HFFc6 (cell line): ENCODE measurements at regions not wholly inside any gene's neighbourhood (a gene's known extent, or its start where the extent isn't known, plus 50 kb on each side); places are given as distances from the start of the nearest gene placed in this dataset.

Experiments
- DNase-seq: peaks from one replicate; pipeline ENCODE4 v3.0.0-alpha.2; 2018
- H3K27ac Mint-ChIP-seq: 2 replicates; pipeline ENCODE4 v1.8.0; 2020; ENCODE audit warnings: mild to moderate bottlenecking, mixed read lengths
- H3K27me3 Mint-ChIP-seq: 2 replicates; pipeline ENCODE4 v1.8.0; 2021; ENCODE audit warnings: mild to moderate bottlenecking, moderate library complexity, mixed read lengths; ENCODE audit not compliant: insufficient read depth
- H3K36me3 Mint-ChIP-seq: 2 replicates; pipeline ENCODE4 v1.8.0; 2021; ENCODE audit warnings: low read depth, mixed read lengths
- H3K4me1 Mint-ChIP-seq: 2 replicates; pipeline ENCODE4 v1.8.0; 2020; ENCODE audit warnings: low read depth, mixed read lengths
- H3K4me3 Mint-ChIP-seq: 2 replicates; pipeline ENCODE4 v1.8.0; 2020; ENCODE audit warnings: mild to moderate bottlenecking, moderate library complexity, mixed read lengths
- H3K9me3 Mint-ChIP-seq: 2 replicates; pipeline ENCODE4 v1.8.0; 2020; ENCODE audit warnings: mild to moderate bottlenecking, mixed read lengths
- CTCF ChIP-seq: fragments of 200-600 bp; sonication (generic); IDR thresholded peaks from 2 replicates; pipeline ENCODE4 v1.5.0; 2021; ENCODE audit warnings: antibody characterized with exemption, mild to moderate bottlenecking

- DNase-seq, result no peak
- Mint-ChIP-seq H3K27me3 (no peaks in the 10 kb centered on the region), H3K27ac (peak overlapping the region; percentile 13; the same call in 1 of the 2 replicates), H3K36me3 (peaks cover 18% of the 10 kb centered on the region; the same call in 1 of the 2 replicates), H3K4me3 (no peak overlapping the region), H3K9me3 (no peaks in the 10 kb centered on the region), H3K4me1 (peaks cover 57% of the 10 kb centered on the region)
- no peak for TF ChIP-seq CTCF
These were observed 93.4 kb upstream of the SLITRK1 start for GRCh38 chr13:83975655-83976165.

GRCh38 chr13:83958531-83958930 is 76.3 kb upstream of the SLITRK1 start:
- no peak for DNase-seq
- no peak for TF ChIP-seq CTCF
- Mint-ChIP-seq H3K27ac (peak overlapping the region; percentile 70), H3K4me1 (peaks cover 43% of the 10 kb centered on the region), H3K36me3 (peaks cover 22% of the 10 kb centered on the region), H3K4me3 (peak overlapping the region; percentile 61; the same call in 1 of the 2 replicates), H3K9me3 (no peaks in the 10 kb centered on the region), H3K27me3 (no peaks in the 10 kb centered on the region)

- Mint-ChIP-seq H3K36me3 (peaks cover 27% of the 10 kb centered on the region), H3K27me3 (no peaks in the 10 kb centered on the region), H3K9me3 (no peaks in the 10 kb centered on the region), H3K27ac (peak overlapping the region; percentile 38; the same call in 1 of the 2 replicates), H3K4me1 (peaks cover 67% of the 10 kb centered on the region), H3K4me3 (no peak overlapping the region)
- no peak for TF ChIP-seq CTCF
- DNase-seq, result no peak
These were observed 72.7 kb upstream of the SLITRK1 start for GRCh38 chr13:83955011-83955410.

GRCh38 chr13:83953916-83954315 is 71.6 kb upstream of the SLITRK1 start:
- peaks cover 27% of the 10 kb centered on the region for H3K36me3 Mint-ChIP-seq
- TF ChIP-seq CTCF, result no peak
- no peak overlapping the region for H3K4me3 Mint-ChIP-seq
- H3K9me3 Mint-ChIP-seq, result no peaks in the 10 kb centered on the region
- H3K27ac Mint-ChIP-seq, result peak overlapping the region; percentile 71
- H3K4me1 Mint-ChIP-seq, result peaks cover 77% of the 10 kb centered on the region
- no peak for DNase-seq
- H3K27me3 Mint-ChIP-seq, result no peaks in the 10 kb centered on the region

- peaks cover 17% of the 10 kb centered on the region for H3K36me3 Mint-ChIP-seq
- H3K27ac Mint-ChIP-seq, result peak overlapping the region; percentile 76; the same call in 1 of the 2 replicates
- DNase-seq, result no peak
- no peaks in the 10 kb centered on the region for H3K27me3 Mint-ChIP-seq
- peaks cover 85% of the 10 kb centered on the region for H3K4me1 Mint-ChIP-seq
- no peaks in the 10 kb centered on the region for H3K9me3 Mint-ChIP-seq
- H3K4me3 Mint-ChIP-seq, result no peak overlapping the region
- TF ChIP-seq CTCF, result no peak
These were observed 68.0 kb upstream of the SLITRK1 start for GRCh38 chr13:83950293-83950692.
